ENCODE measurements at regions not wholly inside any gene's neighbourhood (a gene's known extent, or its start where the extent isn't known, plus 50 kb on each side); places are given as distances from the start of the nearest gene placed in this dataset.

DNA sequence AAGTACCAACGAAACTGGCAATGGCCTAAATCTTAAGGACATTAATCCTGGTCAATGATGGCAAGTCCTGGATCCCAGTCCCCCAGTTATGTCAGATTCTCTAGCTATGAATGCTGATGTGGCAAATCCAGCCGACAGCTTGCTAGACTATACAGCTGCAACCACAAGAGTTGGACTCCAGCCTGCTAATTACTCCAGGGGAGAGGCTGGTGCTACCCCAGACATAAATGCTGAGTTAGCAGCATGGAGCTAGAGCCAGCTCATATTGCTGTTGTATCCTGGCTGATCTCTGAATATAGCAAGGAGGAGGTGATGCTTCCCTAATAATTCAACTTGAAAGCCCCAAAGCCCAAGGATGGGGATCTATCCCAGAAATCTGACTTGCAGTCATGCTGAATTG is 207.1 kb downstream of the LRRN1 start:
- no peaks in the 10 kb centered on the region for H3K36me3 ChIP-seq (ENCODE audit: control insufficient read depth in 1 of 2, insufficient read depth in 2 of 2, low read length in 1 of 2)
- DNase-seq (peak in 1 of 2 donors; percentile 30), ATAC-seq (ENCODE audit: low FRiP score) (no peak)
- no peaks in the 10 kb centered on the region for H3K27me3 ChIP-seq (ENCODE audit: control insufficient read depth in 1 of 2, insufficient read depth in 2 of 2, low read length in 1 of 2)
- H3K4me1 ChIP-seq (ENCODE audit: control insufficient read depth in 1 of 2, insufficient read depth in 2 of 2, low read length in 2 of 2): no peaks in the 10 kb centered on the region
- intact Hi-C loops (cut with DNase I): no loop called here
- H3K4me3 ChIP-seq (ENCODE audit: low read length in 2 of 2): no peak overlapping the region
- no peaks in the 10 kb centered on the region for H3K9me3 ChIP-seq (ENCODE audit: control insufficient read depth, low read length)
- 74 to 82% methylated on average over 2 of the region's 2 CpGs for WGBS, 2 donors
- H3K27ac ChIP-seq (ENCODE audit: low read depth in 1 of 2, low read length in 2 of 2): no peak overlapping the region

DNA sequence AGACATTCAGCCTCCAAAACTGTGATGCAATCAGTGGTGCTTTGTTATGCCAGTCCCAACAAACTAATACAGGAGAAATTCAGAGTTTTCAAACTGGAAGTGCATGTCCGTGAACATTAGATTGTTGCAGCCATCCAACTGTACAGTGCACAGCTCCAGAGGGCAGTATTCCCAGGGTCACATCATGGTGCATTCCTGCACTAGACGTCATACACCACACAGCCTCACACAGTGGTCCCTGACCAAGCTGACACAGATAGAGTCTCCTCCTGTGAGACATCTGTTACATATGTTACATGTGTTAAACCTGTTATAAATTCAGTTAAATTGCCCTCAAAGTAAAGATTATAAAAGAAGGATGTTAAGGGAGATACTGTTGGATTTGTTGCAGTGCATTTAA is 209.0 kb downstream of the LRRN1 start:
- ATAC-seq (ENCODE audit: low FRiP score) (no peak), DNase-seq (no peak)
- Histone ChIP-seq H3K9me3 (ENCODE audit: control insufficient read depth, low read length) (no peaks in the 10 kb centered on the region), H3K4me3 (ENCODE audit: low read length in 2 of 2) (no peak overlapping the region), H3K4me1 (ENCODE audit: control insufficient read depth in 1 of 2, insufficient read depth in 2 of 2, low read length in 2 of 2) (no peaks in the 10 kb centered on the region), H3K27me3 (ENCODE audit: control insufficient read depth in 1 of 2, insufficient read depth in 2 of 2, low read length in 1 of 2) (no peaks in the 10 kb centered on the region), H3K27ac (ENCODE audit: low read depth in 1 of 2, low read length in 2 of 2) (no peak overlapping the region), H3K36me3 (ENCODE audit: control insufficient read depth in 1 of 2, insufficient read depth in 2 of 2, low read length in 1 of 2) (no peaks in the 10 kb centered on the region)
- intact Hi-C loops (cut with DNase I): no loop called here
- WGBS, 2 donors: 68 to 76% methylated on average over 2 of the region's 2 CpGs

DNA sequence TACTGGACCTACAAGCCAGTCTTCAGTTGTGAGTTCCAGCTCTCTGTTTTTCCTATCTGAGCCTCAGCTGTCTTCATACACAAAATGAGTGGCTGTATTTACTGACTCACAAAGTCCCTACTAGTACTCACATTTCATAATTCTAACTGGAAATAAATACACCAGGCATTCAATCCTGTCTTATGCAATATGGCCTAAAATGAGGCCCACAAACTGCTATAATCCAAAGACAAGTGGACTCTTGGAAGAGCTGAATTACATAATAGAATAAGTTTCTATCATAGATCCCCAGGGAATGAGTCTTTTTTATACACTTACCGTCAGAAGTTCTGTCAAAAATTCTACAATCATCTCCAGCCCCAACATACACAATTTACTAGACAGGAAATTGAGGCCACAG is 211.9 kb downstream of the LRRN1 start:
- intact Hi-C loops (cut with DNase I): no loop called here
- no peaks in the 10 kb centered on the region for H3K9me3 ChIP-seq (ENCODE audit: control insufficient read depth, low read length)
- H3K36me3 ChIP-seq (ENCODE audit: control insufficient read depth in 1 of 2, insufficient read depth in 2 of 2, low read length in 1 of 2): no peaks in the 10 kb centered on the region
- ATAC-seq (ENCODE audit: low FRiP score) (peak; percentile 11), DNase-seq (no peak)
- no peak overlapping the region for H3K27ac ChIP-seq (ENCODE audit: low read depth in 1 of 2, low read length in 2 of 2)
- H3K4me1 ChIP-seq (ENCODE audit: control insufficient read depth in 1 of 2, insufficient read depth in 2 of 2, low read length in 2 of 2): no peaks in the 10 kb centered on the region
- no peak overlapping the region for H3K4me3 ChIP-seq (ENCODE audit: low read length in 2 of 2)
- H3K27me3 ChIP-seq (ENCODE audit: control insufficient read depth in 1 of 2, insufficient read depth in 2 of 2, low read length in 1 of 2): no peaks in the 10 kb centered on the region
- WGBS, 2 donors: 20 to 35% methylated on average over 1 of the region's 1 CpG

DNA sequence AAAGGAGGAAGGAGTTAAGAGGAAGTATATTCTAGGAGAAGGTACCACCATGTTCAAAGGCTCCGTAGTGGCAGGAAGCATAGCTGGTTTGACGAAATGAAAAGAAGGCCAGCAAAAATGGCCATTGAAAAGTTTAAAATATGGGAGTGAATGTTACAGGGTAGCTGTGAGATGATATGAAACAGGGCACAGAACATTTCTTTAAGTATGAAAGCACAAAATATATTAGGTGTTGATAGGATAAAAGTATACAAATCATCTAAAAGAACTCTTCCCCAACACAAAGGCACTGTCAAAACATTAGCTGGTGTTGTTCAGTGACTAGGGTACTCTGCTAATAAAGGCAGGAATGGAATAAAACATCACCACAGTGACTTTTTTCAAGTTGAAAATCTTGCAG is 216.2 kb downstream of the LRRN1 start:
- Histone ChIP-seq H3K4me1 (ENCODE audit: control insufficient read depth in 1 of 2, insufficient read depth in 2 of 2, low read length in 2 of 2) (no peaks in the 10 kb centered on the region), H3K36me3 (ENCODE audit: control insufficient read depth in 1 of 2, insufficient read depth in 2 of 2, low read length in 1 of 2) (no peaks in the 10 kb centered on the region), H3K27me3 (ENCODE audit: control insufficient read depth in 1 of 2, insufficient read depth in 2 of 2, low read length in 1 of 2) (no peaks in the 10 kb centered on the region), H3K4me3 (ENCODE audit: low read length in 2 of 2) (no peak overlapping the region), H3K27ac (ENCODE audit: low read depth in 1 of 2, low read length in 2 of 2) (no peak overlapping the region), H3K9me3 (ENCODE audit: control insufficient read depth, low read length) (no peaks in the 10 kb centered on the region)
- WGBS, 2 donors: 62 to 66% methylated on average over 2 of the region's 2 CpGs
- DNase-seq (no peak), ATAC-seq (ENCODE audit: low FRiP score) (no peak)
- intact Hi-C loops (cut with DNase I): no loop called here

DNA sequence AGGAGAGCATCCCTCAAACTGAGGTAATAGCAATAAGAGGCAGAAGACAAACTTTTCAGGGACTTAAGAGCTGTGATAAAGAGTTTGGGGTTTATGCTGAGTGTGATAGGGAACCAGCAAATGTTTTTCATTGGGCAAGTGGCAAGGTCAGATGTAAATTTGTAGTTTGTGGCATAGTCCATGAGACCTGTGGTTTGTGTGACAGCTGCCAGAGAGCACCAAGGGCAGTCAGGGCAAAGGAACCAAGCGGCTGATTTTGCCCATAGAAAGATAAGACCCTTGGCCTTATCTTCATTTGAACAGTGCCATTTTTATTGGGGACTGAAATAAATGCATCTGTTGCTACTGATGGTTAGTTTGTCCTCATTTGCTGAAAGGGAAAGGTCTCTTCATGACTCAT is 220.3 kb downstream of the LRRN1 start:
- ATAC-seq (ENCODE audit: low FRiP score): no peak
- intact Hi-C loops (cut with DNase I): no loop called here
- Histone ChIP-seq H3K4me1 (ENCODE audit: control insufficient read depth in 1 of 2, insufficient read depth in 2 of 2, low read length in 2 of 2) (no peaks in the 10 kb centered on the region), H3K9me3 (ENCODE audit: control insufficient read depth, low read length) (no peaks in the 10 kb centered on the region), H3K27ac (ENCODE audit: low read depth in 1 of 2, low read length in 2 of 2) (no peak overlapping the region), H3K4me3 (ENCODE audit: low read length in 2 of 2) (no peak overlapping the region), H3K36me3 (ENCODE audit: control insufficient read depth in 1 of 2, insufficient read depth in 2 of 2, low read length in 1 of 2) (no peaks in the 10 kb centered on the region), H3K27me3 (ENCODE audit: control insufficient read depth in 1 of 2, insufficient read depth in 2 of 2, low read length in 1 of 2) (no peaks in the 10 kb centered on the region)
- WGBS, 2 donors: 59 to 67% methylated on average over 1 of the region's 1 CpG
- DNase-seq: no peak

DNA sequence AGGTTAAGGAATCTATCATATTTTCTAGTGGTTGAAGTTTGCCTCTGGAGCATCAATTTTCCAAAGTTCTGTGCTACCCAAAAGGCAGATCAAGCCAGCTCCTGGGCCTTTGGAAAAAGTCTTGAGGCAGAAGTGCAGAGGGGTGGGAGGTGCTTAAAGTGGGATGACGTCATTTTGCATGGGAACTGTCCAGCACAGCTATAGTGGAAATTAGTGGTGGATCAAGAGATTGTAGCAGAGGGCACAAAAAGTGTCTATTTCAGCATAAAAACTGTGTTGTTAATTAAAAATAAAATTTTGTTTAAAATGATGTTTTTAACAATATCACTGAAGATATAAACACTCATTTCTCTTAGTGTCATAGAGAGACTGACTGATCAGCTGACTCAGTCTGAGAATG is 221.9 kb downstream of the LRRN1 start:
- 0 to 2% methylated on average over 1 of the region's 1 CpG for WGBS, 2 donors
- H3K27ac ChIP-seq (ENCODE audit: low read depth in 1 of 2, low read length in 2 of 2): no peak overlapping the region
- H3K36me3 ChIP-seq (ENCODE audit: control insufficient read depth in 1 of 2, insufficient read depth in 2 of 2, low read length in 1 of 2): no peaks in the 10 kb centered on the region
- H3K9me3 ChIP-seq (ENCODE audit: control insufficient read depth, low read length): no peaks in the 10 kb centered on the region
- no peak for DNase-seq
- no peaks in the 10 kb centered on the region for H3K4me1 ChIP-seq (ENCODE audit: control insufficient read depth in 1 of 2, insufficient read depth in 2 of 2, low read length in 2 of 2)
- ATAC-seq (ENCODE audit: low FRiP score): no peak
- no peak overlapping the region for H3K4me3 ChIP-seq (ENCODE audit: low read length in 2 of 2)
- intact Hi-C loops (cut with DNase I): no loop called here
- H3K27me3 ChIP-seq (ENCODE audit: control insufficient read depth in 1 of 2, insufficient read depth in 2 of 2, low read length in 1 of 2): no peaks in the 10 kb centered on the region

DNA sequence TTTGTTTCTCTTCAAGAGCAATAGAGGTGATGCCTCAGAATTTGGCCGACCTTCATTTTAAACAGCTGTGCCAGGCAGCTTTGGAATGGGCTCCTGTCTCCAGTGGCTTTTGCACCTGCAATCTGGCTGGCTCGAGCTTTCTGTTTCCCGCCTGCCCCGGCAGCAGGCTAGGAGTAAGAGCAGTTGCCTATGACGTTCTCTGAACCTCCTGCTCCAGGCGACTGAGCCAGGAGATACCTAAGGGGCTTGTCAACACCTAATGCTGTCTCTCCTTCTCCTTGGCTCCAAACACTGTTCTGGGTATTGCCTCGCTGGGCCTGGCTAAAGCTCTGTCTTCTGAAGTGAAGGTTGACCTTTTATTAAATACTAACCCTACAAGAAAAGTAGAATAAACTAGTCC is 229.9 kb downstream of the LRRN1 start:
- intact Hi-C loops (cut with DNase I): no loop called here
- H3K27ac ChIP-seq (ENCODE audit: low read depth in 1 of 2, low read length in 2 of 2): no peak overlapping the region
- no peaks in the 10 kb centered on the region for H3K9me3 ChIP-seq (ENCODE audit: control insufficient read depth, low read length)
- no peaks in the 10 kb centered on the region for H3K27me3 ChIP-seq (ENCODE audit: control insufficient read depth in 1 of 2, insufficient read depth in 2 of 2, low read length in 1 of 2)
- DNase-seq (no peak), ATAC-seq (ENCODE audit: low FRiP score) (peak; percentile 26)
- no peak overlapping the region for H3K4me3 ChIP-seq (ENCODE audit: low read length in 2 of 2)
- WGBS, 2 donors: 81 to 84% methylated on average over 7 of the region's 7 CpGs
- H3K36me3 ChIP-seq (ENCODE audit: control insufficient read depth in 1 of 2, insufficient read depth in 2 of 2, low read length in 1 of 2): no peaks in the 10 kb centered on the region
- no peaks in the 10 kb centered on the region for H3K4me1 ChIP-seq (ENCODE audit: control insufficient read depth in 1 of 2, insufficient read depth in 2 of 2, low read length in 2 of 2)

DNA sequence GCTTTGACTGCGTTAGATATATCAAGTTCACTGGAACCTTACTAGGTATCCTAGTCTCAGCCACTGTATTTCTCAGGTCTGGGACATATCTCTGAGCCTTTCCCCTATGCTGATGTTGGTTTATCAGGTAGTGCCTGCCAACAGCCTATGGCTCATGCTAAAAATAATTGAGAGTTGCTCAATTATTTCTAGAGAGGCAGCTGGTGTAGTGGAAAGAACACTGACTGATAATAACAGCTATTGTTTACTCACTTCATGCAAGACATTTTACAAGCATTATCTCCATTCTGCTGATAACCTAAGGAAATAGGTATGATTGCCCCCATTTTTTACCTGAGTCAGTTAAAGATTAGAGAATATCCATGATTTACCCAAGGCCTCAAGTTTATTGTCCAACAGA is 231.4 kb downstream of the LRRN1 start:
- H3K4me1 ChIP-seq (ENCODE audit: control insufficient read depth in 1 of 2, insufficient read depth in 2 of 2, low read length in 2 of 2): no peaks in the 10 kb centered on the region
- no peak overlapping the region for H3K4me3 ChIP-seq (ENCODE audit: low read length in 2 of 2)
- no peaks in the 10 kb centered on the region for H3K27me3 ChIP-seq (ENCODE audit: control insufficient read depth in 1 of 2, insufficient read depth in 2 of 2, low read length in 1 of 2)
- H3K36me3 ChIP-seq (ENCODE audit: control insufficient read depth in 1 of 2, insufficient read depth in 2 of 2, low read length in 1 of 2): no peaks in the 10 kb centered on the region
- DNase-seq (no peak), ATAC-seq (ENCODE audit: low FRiP score) (no peak)
- no peaks in the 10 kb centered on the region for H3K9me3 ChIP-seq (ENCODE audit: control insufficient read depth, low read length)
- 95 to 97% methylated on average over 1 of the region's 1 CpG for WGBS, 2 donors
- intact Hi-C loops (cut with DNase I): no loop called here
- H3K27ac ChIP-seq (ENCODE audit: low read depth in 1 of 2, low read length in 2 of 2): no peak overlapping the region

DNA sequence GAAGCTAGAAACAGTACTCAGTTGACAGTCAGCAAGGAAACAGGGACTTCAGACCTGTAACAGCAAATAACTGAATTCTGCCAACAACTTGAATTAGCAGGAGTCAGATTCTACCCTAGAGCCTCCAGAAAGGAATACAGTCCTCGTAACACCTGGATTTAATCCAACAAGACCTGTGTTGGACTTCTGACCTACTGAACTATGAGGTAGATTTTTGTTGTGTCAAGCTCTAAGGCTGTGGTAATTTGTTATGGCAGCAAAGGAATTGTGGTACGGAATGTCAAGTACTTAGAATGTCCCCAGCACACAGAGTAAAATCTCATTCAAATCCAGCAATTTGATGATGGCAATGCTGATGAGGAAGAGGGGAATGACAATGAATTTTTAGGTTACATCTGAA is 234.1 kb downstream of the LRRN1 start:
- DNase-seq (no peak), ATAC-seq (ENCODE audit: low FRiP score) (no peak)
- Histone ChIP-seq H3K27ac (ENCODE audit: low read depth in 1 of 2, low read length in 2 of 2) (no peak overlapping the region), H3K4me3 (ENCODE audit: low read length in 2 of 2) (no peak overlapping the region), H3K27me3 (ENCODE audit: control insufficient read depth in 1 of 2, insufficient read depth in 2 of 2, low read length in 1 of 2) (no peaks in the 10 kb centered on the region), H3K4me1 (ENCODE audit: control insufficient read depth in 1 of 2, insufficient read depth in 2 of 2, low read length in 2 of 2) (no peaks in the 10 kb centered on the region), H3K36me3 (ENCODE audit: control insufficient read depth in 1 of 2, insufficient read depth in 2 of 2, low read length in 1 of 2) (no peaks in the 10 kb centered on the region), H3K9me3 (ENCODE audit: control insufficient read depth, low read length) (no peaks in the 10 kb centered on the region)
- 68 to 76% methylated on average over 2 of the region's 2 CpGs for WGBS, 2 donors
- intact Hi-C loops (cut with DNase I): no loop called here
